H1 (cell line): ENCODE measurements at regions not wholly inside any gene's neighbourhood (a gene's known extent, or its start where the extent isn't known, plus 50 kb on each side); places are given as distances from the start of the nearest gene placed in this dataset.

Experiments used
- ASH2L ChIP-seq: fragments of 200-600, 300-600 bp; sonication (generic); IDR thresholded peaks from one replicate; pipeline ENCODE4 v1.7.1; 2017; ENCODE audit warnings: low read length
- CBX5 ChIP-seq: fragments of 300-800, 300-1000 bp; sonication (generic); IDR thresholded peaks from 2 replicates; pipeline ENCODE4 v1.7.1; 2016; ENCODE audit warnings: antibody characterized with exemption, low read length, low read depth
- CEBPB ChIP-seq: IDR thresholded peaks from 2 replicates; pipeline ENCODE4 v1.6.1; 2012; ENCODE audit warnings: low read depth, low read length
- CHD7 ChIP-seq: fragments of 300-600 bp; sonication (generic); IDR thresholded peaks from 2 replicates; pipeline ENCODE4 v1.7.1; 2012; ENCODE audit warnings: low read length, moderate library complexity, mild to moderate bottlenecking, inconsistent platforms; ENCODE audit not compliant: insufficient replicate concordance
- KDM5A ChIP-seq: fragments of 200-600 bp; IDR thresholded peaks from 2 replicates; pipeline ENCODE4 v1.7.1; 2012; ENCODE audit warnings: mild to moderate bottlenecking, low read length, inconsistent platforms, mixed read lengths
- NANOG ChIP-seq: IDR thresholded peaks from 2 replicates; pipeline ENCODE4 v1.6.1; 2011; ENCODE audit warnings: low read length, low read depth, mild to moderate bottlenecking, inconsistent platforms; ENCODE audit not compliant: insufficient read depth, poor library complexity, severe bottlenecking
- NRF1 ChIP-seq: IDR thresholded peaks from 2 replicates; pipeline ENCODE4 v1.6.1; 2011; ENCODE audit warnings: mild to moderate bottlenecking, low read depth, low read length, improper control_type of control experiment
- POU5F1 ChIP-seq: IDR thresholded peaks from 2 replicates; pipeline ENCODE4 v1.6.1; 2011; ENCODE audit warnings: low read depth, mild to moderate bottlenecking, low read length, moderate library complexity
- SP1 ChIP-seq: IDR thresholded peaks from 2 replicates; pipeline ENCODE4 v1.6.1; 2011; ENCODE audit warnings: low read depth, low read length
- SRF ChIP-seq: IDR thresholded peaks from 2 replicates; pipeline ENCODE4 v1.6.1; 2011; ENCODE audit warnings: mild to moderate bottlenecking, low read depth, low read length, moderate library complexity

GRCh38 chr5:93279296-93279963, 301.6 kb downstream of the NR2F1-AS1 start (continued):
- TF ChIP-seq CHD7 (no peak), NRF1 (no peak), CBX5 (no peak), KDM5A (no peak), CEBPB (no peak), POU5F1 (no peak), NANOG (no peak), SP1 (no peak), ASH2L (no peak), SRF (no peak)
- TF ChIP-seq, all 59 proteins: peak for 0
